Mucosa of gallbladder (tissue), 1 donor: ENCODE measurements at regions not wholly inside any gene's neighbourhood (a gene's known extent, or its start where the extent isn't known, plus 50 kb on each side); places are given as distances from the start of the nearest gene placed in this dataset.
"Not testable (repeated sequence)": the region's sequence is repeated elsewhere in the genome, so short reads cannot be mapped to it uniquely, and the experiment has no call there.

Source experiments
- DNase-seq: peaks from one replicate; pipeline ENCODE4 v3.0.0-alpha.2; 2020; ENCODE audit warnings: low spot score
- donor health status: DM: no; HTN: no; CAD: no.

DNA sequence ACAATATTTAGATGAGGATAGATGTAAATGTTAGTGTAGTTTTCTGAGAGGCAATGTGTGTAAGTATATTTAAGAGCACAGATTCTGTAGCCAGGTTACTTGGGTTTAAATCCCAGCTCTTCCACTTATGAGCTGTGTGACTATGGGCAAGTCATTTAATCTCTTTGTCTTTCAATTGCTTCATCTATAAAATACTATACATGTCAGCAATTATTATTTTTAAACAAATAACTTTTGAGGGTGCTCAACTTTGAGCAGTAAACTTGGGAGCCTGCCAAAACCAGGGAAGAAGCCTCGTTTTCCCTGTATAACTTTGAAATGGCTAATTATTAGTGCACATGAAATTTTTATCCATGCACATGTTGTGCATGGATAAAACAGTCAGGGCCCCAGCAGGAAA, 222.8 kb downstream of the FOXD2 start:
- DNase-seq, result no peak

DNA sequence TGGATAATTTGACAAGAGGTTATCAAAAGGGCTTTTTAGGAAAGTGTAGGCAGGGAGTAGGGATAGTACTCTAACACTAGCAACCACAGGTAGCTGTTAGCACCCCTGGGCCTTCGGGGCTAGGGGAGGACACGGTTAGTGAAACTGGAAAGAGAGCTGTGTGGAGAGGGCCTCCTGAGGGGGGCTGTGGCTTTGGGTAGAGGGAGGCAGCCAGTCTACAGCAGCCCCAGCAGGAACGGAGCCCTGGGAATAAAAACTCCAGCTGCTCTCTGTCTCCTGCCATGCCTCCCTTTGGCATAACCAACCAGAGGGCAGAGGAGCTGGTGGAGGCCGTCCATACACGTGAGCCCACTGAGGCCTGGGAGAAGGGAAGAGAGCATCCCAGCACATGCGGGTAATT, 223.2 kb downstream of the FOXD2 start:
- no peak for DNase-seq

DNA sequence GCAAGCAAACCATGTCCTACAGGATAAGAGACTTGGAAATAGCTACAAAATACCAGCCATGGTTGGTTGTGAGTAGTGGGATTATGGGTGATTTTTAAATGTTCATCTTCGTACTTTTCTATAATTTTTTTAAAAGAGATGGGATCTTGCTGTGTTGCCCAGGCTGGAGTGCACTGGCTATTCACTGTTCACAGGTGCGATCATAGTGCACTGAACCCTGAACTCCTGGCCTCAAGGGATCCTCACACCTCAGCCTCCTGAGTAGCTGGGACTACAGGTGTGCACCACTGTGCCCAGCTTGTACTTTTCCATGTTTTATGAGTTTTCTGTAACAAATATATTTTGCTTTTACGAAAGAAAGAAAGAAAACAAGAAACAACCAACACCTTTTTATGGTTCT, 224.2 kb downstream of the FOXD2 start:
- no peak for DNase-seq

DNA sequence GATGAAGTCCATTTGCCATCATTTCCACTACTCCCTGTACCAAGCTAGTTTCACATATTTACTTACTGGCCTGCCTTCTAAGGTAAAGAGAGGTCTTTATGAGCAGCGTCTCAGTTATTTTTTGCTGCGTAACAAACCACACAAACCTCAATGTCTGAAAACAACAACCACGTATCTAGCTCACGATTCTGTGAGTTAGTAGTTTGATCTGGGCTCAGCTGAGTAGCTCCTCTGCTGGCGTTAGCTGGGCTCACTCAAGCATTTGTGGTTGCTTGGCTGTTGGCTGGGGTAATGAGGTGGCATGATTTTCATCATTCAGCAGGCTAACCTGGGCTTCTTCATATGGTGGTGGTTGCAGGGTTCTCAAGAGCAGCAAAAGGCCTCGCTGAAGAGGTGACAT, 225.4 kb downstream of the FOXD2 start:
- DNase-seq, result no peak

DNA sequence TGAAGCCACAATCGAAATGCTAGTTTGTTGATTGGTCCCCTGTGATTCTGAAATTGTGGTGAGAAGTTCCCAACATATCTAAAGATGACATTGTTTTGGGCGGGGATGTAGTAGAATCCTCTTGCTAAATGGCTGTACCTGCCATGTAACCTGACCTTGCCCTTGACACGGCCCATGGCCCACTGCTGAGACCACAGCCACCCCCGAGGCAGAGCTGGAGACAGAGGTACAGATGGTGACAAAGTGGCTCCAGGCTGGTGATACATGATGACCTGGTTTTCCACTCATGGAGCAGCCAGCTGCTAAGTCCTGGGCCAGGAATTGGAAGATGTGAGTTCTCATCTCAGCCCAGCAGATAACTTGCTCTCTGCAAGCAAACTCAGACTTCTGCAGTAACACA, 226.5 kb downstream of the FOXD2 start:
- DNase-seq, result no peak

DNA sequence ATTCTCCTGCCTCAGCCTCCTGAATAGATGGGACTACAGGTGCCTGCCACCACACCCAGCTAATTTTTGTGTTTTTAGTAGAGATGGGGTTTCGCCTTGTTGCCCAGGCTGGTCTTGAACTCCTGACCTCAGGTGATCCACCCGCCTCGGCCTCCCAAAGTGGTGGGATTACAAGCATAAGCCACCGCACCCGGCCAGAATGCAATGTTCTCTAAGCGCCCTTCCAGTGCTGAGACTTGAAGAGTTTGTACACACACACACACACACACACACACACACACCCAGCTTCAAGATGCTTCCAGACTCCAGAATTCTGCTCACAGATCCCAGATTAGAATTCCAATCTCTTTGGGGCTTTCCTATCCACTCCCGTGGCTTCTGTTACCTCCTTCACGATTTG, 227.1 kb downstream of the FOXD2 start:
- not testable (repeated sequence) for DNase-seq

DNA sequence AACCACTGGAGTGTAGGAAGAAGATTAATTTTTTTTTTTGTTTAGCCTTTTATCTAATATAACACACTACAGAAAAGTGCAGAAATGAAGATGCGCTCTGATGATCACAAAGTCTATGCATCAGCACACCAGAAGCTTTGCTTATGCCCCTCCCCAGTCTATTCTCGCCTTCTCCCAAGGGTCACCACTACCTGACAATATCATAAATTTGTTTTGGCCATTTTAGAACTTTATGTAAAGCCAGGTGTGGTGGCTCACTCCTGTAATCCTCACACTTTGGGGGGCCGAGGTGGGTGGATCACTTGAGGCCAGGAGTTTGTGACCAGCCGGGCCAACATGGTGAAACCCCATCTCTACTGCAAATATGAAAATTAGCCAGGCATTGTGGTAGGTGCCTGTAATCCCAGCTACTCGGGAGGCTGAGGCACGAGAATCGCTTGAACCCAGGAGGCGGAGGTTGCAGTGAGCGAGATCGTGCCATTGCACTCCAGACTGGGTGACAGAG, 231.3 kb downstream of the FOXD2 start:
- no peak for DNase-seq

DNA sequence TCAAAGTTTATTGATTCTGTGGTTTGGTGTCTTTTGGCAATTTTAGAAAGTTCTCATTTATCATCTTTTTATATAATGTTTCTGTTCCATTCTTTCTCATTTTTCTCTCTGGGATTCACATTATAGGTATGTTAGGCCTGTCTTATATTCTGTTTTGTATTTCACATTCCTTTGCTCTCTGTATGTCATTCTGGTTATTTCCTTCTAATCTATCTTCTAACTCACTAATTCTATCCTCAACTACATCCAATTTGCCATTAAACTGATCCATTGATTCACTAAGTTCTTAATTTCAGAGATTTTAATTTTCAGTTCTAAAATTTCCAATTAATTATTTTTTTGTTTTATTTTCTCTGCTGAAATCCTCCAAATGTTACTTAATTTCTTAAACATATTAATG, 234.8 kb downstream of the FOXD2 start:
- DNase-seq, result no peak

DNA sequence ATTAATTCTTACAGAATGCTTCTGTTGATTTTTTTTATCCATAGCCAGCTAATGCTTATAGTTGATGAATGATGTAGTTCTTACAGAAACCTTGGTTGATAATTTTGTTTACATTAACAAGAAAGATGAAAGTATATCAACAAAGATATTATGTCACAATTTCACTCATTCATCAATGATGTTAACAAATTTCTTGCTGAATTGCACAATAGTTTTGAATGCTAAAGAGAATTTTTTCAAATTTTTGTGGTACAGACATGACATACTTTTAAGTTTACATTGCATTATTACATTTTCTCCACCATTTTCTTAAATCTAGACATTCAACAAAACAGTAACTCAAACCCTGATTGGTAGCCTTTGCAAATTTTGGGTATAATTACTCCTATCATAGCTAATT, 236.3 kb downstream of the FOXD2 start:
- DNase-seq, result no peak

DNA sequence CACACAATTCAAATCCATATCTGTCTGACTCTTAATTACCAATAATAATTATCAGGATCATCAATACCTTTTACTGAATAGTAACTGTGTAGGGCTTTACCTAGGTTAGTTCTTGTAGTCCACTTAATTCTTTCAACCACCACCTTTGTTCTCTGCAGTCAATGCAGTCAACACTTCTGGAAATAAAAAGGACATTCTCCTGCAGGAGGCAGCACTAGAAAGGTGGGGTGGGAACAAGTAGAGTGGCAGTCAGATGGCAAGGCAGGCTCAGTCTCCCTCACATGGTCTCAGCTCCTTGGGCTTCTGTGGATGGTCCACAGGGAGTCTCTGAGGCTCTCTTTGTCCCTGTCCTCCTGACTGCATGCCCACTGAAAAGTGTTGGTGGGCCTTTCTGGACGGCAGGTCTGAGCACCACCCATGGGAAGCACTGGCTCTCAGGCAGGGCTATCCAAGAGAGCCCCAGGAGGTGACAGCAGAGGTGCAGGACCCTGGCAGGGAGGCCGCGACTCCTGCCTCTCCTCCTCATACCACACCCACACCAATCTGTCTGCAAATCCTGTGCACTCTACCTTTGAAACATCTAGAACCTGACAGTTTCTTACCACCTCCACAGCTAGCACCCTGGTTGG, 237.3 kb downstream of the FOXD2 start:
- DNase-seq, result no peak

DNA sequence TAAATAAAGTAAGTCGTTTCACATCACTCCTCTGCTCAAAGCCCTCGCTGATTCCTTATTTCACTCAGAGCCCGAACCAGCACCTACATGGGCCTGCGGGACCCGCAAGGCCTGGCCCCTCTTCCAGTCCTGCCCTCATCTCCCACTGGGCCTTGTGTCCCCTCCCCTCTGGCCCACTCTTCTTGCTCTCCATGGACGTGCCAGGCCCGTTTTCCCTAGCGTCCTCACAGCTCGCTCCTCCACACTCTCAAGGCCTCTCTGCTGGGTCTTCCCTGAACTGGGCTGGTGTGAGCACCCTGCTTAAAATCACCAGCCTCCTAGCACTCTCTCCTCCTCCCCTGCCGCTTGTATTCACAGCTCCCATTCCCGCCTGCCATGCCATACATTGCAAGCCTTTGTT, 237.9 kb downstream of the FOXD2 start:
- no peak for DNase-seq

DNA sequence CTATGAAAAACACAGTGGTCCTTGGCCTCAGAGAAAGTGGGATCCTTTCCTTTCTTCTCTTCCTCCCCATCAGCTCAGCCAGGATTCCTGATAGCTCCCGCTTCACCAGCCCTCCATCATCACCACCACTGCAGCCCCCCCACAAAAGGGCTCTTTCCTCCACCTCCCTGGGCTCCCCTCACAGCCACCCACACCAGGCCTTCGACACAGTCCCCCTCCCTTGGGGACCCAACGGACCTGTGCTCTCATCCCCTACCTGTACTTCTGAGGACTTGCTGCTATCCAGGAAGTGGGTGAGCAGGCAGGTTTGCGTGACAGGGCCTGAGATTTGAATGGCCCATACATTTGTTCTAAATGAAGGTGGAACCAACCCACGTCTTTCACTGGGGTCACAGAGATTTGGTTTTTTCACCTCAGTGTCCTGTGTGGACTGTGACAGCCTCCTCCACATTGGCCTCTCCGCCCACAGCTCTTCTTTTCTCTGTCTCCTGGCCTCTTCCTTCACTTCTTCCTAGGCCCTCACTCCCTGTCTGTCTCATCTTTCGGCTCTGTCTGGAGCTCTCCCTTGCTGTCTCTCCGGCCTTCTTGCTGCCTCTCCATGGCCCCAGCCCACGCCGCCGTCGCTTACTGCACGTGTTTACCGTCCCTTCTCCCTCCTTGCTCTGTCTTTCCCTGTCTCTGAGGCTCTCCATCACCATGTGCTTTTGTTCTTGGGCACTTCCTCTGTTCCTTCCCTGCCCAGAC, 238.6 kb downstream of the FOXD2 start:
- DNase-seq, result no peak

DNA sequence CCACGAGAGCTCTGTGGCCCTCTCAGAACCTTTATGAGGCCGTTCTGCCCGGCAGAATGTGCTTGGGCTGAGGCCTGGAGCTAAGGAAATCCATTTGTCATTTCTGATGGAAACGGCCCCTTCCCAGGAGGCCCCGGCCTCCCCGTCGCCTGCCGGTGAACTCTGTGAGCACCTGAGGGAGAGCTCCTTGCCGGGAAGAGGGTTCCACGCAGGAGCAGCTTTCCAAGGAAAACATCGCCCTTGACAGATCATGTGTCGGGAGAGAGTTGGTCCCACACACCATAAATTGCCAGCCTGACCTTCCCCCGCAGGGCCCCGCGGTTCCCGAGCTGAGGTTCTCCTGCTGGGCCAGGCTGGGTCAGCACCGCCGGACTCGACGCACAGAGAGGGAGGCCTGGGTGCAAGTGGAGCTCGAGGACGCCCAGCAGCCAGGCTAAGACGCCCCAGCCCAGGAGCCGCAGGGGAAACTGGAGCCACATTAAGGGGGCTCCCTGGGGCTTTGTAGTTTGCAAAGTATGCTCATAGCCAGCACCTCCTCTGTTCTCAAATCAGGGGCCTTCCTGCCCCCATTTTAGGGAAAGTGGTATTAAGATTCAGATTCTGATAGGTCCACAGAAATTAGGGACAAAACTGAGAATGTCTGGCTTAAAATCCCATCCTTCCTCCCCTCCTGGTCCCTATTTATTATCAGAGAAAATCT, 239.5 kb downstream of the FOXD2 start:
- DNase-seq, result no peak

DNA sequence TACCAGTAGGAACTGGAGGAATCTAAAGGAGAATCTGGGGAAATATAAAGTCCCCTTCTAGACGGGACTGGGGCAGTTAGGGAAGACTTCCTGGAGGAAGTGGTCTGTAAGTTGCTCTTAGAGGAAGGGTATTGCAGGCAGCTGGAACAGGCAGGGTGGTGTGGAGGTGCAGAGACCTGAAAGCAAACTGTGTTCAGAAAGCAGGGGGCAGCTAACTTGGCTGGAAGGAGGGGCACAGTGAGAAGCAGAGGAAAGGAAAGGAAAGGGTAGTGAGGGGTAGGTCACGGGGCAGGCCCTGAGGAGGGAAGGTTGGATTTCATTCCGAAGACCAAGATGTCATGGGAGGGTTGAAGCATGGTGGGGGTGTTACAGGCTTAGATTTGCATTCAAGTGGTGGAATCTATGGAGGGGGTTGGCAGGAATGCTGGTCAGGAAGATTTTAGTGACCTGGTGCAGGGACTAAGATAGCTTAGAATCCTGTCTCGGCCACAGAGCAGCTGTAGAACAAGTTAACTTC, 240.7 kb downstream of the FOXD2 start:
- DNase-seq, result no peak

DNA sequence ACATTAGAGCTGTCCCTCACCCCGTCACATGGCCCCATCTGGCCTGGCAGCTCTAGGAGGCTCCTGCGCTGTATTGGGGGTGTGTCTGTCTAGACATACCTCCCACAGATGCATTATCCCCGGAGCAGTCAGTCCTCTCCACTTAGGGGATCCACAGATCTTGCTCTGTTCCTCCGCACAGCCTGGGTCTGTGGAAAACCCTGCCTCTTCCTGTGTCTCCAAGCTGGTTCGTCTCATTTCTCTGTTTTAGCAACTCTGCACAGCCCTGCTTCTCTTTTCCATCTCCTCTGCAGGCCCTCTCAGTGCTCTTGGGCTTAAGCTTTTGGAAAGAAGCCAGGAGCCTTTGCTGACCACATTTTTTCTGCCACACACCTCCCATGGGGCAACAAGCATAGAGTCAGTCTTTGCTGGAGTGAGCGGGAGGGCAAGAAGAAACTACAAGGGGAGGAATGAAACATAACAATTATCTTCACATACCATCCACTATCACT, 241.5 kb downstream of the FOXD2 start:
- DNase-seq, result no peak

DNA sequence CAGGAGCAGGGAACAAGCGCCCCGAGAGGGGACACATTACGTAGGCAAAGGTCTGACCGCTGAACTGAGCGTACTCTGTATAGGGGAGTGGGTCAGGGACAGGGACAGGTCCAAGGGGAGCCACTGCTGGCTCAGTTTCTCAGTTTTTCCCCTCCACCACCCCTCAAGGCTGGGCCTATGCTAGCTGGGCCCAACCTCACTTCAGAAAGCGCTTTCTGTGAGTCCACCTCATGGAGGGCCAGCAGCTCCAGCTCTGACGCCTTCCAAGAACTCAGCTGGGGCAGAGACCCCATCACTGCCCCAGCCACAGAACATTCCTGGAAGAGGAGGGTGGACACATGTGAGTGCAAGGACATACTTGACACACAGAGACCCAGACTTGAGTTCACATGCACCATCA, 242.0 kb downstream of the FOXD2 start:
- no peak for DNase-seq

DNA sequence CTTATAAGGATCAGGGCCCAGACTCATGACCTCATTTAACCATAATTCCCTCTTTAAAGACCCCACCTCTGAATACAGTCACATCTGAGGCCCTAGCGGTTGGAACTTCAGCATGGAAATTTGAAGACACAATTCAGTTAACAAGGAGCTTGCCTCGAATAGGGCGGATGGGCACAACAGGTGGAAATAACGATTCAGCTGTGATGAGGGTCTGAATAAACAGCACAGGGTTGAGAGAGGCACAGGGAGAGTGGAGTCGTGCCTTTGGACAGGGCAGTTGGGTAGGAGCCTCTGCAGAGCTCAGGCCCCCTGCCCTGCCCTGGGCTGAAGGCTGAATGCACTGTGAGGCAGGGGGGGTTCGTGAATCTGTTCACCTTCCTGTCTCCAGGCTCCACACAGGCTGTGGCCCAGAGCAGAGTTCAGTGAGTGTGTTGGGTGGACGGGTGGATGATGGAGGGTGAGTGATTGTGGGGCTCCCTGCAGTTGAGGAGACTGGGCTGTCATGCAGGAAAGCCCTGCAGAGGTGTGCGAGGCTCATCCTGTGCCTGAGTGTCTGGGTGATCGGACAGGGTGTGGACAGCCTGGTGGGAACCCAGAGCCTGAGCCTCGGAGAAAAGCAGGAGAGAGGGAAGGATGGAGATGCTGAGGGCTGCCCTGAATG, 243.1 kb downstream of the FOXD2 start:
- no peak for DNase-seq

DNA sequence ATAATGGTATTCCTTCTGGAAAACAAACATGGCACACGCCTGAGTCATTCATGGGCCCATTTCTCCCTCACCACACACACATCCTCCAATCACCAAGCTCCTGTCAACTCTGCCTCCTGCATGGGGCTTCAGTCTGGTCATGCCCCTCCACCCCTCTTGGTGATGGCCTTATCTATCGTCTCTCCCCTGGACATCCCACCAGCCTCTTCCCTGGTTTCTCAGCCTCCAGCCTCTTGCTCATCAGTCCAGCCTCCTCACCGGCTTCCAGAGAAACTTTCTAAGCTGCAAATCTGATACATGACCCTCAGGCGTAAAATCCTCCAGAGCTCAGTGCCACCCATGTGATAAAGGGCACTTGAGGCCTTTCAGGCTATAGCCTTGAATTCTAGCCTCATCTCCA, 243.9 kb downstream of the FOXD2 start:
- DNase-seq, result no peak

DNA sequence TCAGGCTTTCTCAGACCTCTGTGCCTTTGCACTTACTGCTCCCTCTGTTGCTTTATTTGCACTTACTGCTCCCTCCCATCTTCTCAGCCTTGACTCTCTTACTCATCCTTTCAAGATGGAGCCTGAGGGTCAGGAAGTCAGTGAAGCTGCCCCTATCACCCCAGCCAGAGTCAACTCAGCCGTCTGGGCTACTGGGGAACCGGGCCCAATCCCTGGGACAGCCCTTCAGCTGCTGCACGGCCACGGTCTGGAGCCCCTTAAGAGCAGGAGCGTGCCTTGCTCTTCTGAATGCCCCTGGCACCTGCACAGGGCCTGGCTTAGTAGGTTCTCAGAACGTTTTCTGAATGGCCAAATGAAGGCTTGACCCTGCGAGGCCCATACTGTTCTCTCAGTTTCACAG, 244.4 kb downstream of the FOXD2 start:
- no peak for DNase-seq

DNA sequence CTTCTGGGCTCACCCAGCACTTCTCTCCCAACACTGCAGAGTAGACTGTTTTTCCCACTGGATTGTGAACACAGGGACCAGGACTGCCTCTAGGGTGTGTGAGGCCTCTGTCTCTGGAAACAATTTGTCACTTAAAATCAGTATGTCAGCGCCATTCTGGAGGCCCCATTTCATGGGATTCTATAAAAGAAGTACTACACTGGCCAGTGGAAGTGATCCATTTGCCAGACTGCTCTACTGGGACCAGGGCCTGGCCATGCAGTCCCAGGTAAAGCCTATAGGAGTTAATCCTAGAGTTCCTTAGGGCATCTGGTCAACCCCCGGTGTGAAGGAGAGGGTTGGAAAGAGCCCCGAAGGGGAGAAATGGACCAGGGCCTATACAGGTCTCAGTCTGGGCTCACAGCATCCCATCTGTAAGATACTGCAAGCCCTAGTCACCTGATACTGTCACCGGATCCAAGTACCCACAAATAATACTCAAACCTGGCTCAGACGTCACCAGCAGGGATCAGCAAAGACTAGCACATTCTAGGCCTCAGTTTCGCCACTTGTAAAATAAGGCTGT, 245.0 kb downstream of the FOXD2 start:
- DNase-seq, result no peak

DNA sequence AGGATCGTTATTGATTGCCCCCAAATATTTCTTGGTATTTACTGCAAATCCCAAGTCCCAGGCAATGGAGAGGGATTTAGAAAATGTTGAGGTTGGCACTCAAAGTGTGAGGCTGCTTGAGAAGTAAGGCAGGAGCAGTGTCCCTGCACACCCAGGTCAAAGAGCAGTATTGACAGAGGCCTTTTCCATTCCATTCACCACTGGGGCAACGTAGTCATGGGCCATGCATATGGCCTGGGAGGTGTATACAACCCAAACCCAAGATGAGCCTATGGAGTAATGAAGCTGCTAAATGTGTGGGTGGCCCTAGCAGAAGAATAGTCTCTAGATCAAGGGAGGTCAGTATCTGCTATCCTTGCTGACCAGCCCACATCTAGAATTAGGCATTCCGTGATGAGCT, 245.6 kb downstream of the FOXD2 start:
- DNase-seq, result no peak

DNA sequence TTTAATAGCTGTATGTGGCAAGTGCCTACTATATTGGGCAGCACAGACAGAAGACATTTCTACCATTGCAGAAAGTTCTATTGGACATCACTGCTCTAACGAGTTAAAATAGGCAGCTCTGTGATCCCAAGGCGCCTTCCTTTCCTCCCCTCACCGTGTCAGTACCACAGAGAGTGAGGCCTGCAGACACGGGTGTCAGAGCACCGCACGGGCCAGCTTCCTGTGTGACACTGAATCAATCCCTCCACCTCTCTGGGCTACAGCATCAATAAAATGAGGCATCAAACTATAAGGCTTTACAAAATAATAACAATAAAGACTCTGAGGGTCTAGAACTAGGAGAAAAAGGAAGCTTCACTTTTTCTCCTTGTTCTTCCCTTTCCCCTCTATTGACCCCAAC, 246.7 kb downstream of the FOXD2 start:
- no peak for DNase-seq
